ENCODE measurements at regions not wholly inside any gene's neighbourhood (a gene's known extent, or its start where the extent isn't known, plus 50 kb on each side); places are given as distances from the start of the nearest gene placed in this dataset.

DNA sequence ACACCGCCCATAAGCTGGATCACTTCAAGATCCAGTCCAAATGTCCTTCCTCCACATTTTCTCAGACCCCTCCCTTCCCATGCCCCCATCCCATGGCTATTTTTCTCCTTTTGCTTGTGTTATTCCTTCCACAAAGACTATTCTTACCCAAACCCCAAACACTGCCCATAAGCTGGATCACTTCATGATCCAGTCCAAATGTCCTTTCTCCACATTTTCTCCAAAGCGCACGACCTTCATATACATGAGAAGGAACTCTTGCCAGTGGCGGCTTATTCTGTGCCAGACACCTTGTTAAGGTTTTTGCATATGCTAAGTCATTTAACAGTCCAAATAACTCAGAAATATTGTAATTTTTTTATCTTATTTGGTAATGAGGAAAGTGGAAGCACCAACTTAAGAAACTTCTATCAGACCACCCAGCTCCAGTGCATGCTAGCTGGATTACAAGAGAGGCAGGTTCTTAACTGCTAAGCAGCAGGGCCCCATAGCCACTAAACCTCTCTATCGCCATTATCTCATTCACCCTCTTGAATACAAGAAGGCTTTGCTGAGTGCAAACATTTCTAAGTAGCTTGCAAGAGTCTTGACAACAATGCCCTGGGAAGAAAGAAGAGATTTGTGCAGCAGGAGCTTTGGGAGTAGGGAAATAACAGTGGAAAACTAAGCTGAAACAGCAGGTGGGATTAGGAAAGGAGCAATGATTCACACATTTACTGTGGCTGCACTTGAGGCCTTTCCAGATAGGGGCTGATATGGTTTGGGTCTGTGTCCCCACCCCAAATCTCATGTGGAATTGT lies 428.2 kb upstream of the MAF start:
- no peak for TF ChIP-seq POLR2A (IDR thresholded peaks at IDR 0.05)
- no peak for TF ChIP-seq CTCF (IDR thresholded peaks at IDR 0.05)
- no peak for TF ChIP-seq EP300 (IDR thresholded peaks at IDR 0.05)
- TF ChIP-seq POLR2AphosphoS5 (IDR thresholded peaks at IDR 0.05), result no peak
- Histone ChIP-seq H3K36me3 (no peaks in the 10 kb centered on the region), H3K9me3 (no peaks in the 10 kb centered on the region), H3K27ac (no peak overlapping the region), H3K4me3 (no peak overlapping the region), H3K4me1 (peaks cover 0 to 18% (median 13%) of the 10 kb centered on the region in 4 donors), H3K27me3 (no peaks in the 10 kb centered on the region)
- DNase-seq, result no peak
- intact Hi-C loops (cut with DNase I), result no loop called here
- 91 to 93% methylated on average over 5 of the region's 5 CpGs for WGBS, 2 donors

DNA sequence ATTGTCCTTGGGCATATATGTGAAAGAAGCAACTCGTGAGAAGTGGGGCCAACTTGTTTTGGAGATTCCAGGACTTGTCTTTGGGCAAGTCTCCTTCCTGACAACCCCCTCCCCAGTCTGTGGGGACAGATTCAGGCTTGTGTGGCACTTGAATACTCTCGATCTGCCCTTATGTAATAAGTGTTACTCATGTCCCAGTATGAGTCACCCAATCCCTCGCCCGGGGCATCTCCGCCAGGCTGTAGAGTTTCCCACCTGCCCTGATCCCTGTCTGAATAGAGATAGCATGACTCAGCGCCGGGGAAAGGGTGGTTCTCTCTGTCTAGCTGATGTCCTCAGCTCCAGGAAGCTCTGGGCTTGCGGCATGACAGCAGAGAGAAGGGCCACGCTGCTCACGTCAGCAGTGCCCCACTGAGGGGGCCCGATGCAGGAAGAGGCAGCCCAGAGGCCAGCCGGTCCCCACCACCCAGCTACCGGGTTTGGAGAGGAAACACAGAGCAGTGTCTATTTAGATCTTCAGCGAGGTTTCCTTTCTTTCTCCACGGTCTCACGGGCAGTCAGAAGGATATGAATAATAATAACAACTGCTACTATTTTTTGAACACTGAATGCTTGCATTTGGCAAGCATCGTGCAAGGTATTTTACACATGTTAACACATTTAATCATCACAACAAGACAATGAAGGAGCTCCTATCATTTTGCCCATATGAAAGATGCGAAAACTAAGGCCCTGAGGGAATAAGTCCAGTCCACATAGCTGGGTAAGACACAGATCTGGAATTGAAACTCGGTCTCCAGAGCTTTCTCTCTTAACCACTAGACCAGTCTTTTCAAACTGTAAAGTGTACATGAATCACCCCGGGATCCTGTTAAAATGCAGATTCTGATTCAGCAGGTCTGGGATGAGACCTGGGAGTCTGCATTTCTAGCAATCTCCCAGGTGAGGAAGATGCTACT lies 426.7 kb upstream of the MAF start:
- peak in 1 of 4 donors; percentile 59 for TF ChIP-seq POLR2AphosphoS5 (IDR thresholded peaks at IDR 0.05)
- no peak for TF ChIP-seq CTCF (IDR thresholded peaks at IDR 0.05)
- no peaks in the 10 kb centered on the region for H3K9me3 ChIP-seq
- peak overlapping the region in 3 of 4 donors; percentile 36 to 42 (median 40) for H3K27ac ChIP-seq
- intact Hi-C loops (cut with DNase I), result no loop called here
- H3K27me3 ChIP-seq, result no peaks in the 10 kb centered on the region
- no peaks in the 10 kb centered on the region for H3K36me3 ChIP-seq
- WGBS, 2 donors, result 47 to 65% methylated on average over 20 of the region's 20 CpGs
- H3K4me3 ChIP-seq, result no peak overlapping the region
- H3K4me1 ChIP-seq, result peaks cover 0 to 21% (median 13%) of the 10 kb centered on the region in 4 donors
- DNase-seq, result peak; percentile 80

DNA sequence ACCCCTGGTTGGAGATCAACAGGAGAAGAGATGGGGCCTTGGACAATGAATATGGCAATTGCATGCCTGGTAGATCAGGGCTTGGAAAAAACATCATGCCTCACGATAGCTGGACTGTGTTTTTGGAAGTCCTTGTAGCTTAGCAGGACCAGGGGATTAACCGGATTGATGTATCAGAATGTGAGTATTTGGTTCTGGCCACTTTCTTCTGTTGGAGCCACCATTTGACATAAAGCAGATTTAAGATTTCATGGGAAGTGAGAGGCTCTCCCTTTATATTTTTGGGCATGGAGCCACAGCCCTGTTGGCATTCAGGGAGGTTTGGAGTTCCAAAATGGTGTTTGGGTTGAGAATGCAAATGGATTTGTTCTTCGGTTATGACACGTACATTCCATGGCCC lies 424.7 kb upstream of the MAF start:
- H3K27ac ChIP-seq, result peak overlapping the region in 1 of 4 donors; percentile 14
- no peak overlapping the region for H3K4me3 ChIP-seq

GRCh38 chr16:80024443-80024842 lies 423.9 kb upstream of the MAF start:
- no peak overlapping the region for H3K4me3 ChIP-seq
- H3K4me1 ChIP-seq, result peaks cover 0 to 21% (median 13%) of the 10 kb centered on the region in 4 donors
- H3K27me3 ChIP-seq, result no peaks in the 10 kb centered on the region
- intact Hi-C loops (cut with DNase I), result no loop called here
- H3K27ac ChIP-seq, result no peak overlapping the region
- no peak for DNase-seq
- no peaks in the 10 kb centered on the region for H3K9me3 ChIP-seq
- WGBS, 2 donors, result 78 to 92% methylated on average over 3 of the region's 3 CpGs
- H3K36me3 ChIP-seq, result no peaks in the 10 kb centered on the region
- TF ChIP-seq POLR2AphosphoS5 (IDR thresholded peaks at IDR 0.05), result no peak
- no peak for TF ChIP-seq CTCF (IDR thresholded peaks at IDR 0.05)
- TF ChIP-seq EP300 (IDR thresholded peaks at IDR 0.05), result no peak
- no peak for TF ChIP-seq POLR2A (IDR thresholded peaks at IDR 0.05)

More for the DNA sequence above, 424.7 kb upstream of the MAF start:
- Histone ChIP-seq H3K36me3 (no peaks in the 10 kb centered on the region), H3K9me3 (no peaks in the 10 kb centered on the region), H3K4me1 (peaks cover 0 to 21% (median 13%) of the 10 kb centered on the region in 4 donors), H3K27me3 (no peaks in the 10 kb centered on the region)
- TF ChIP-seq POLR2AphosphoS5 (IDR thresholded peaks at IDR 0.05) (no peak), CTCF (IDR thresholded peaks at IDR 0.05) (no peak), EP300 (IDR thresholded peaks at IDR 0.05) (no peak), POLR2A (IDR thresholded peaks at IDR 0.05) (no peak)
- DNase-seq, result no peak
- WGBS, 2 donors, result 84 to 89% methylated on average over 4 of the region's 4 CpGs
- intact Hi-C loops (cut with DNase I), result no loop called here
